ENCODE measurements at regions not wholly inside any gene's neighbourhood (a gene's known extent, or its start where the extent isn't known, plus 50 kb on each side); places are given as distances from the start of the nearest gene placed in this dataset.

GRCh38 chr12:113575386-113575785 lies 103.7 kb upstream of the LHX5 start:
- TF ChIP-seq ZNF274 (IDR thresholded peaks at IDR 0.05; ENCODE audit: low read length) (no peak), ZNF274 (tag by site-specific recombination; IDR thresholded peaks at IDR 0.05; ENCODE audit: borderline replicate concordance) (no peak), ZNF114 (tag by site-specific recombination; IDR thresholded peaks at IDR 0.05) (no peak), CTCF (tag by site-specific recombination; IDR thresholded peaks at IDR 0.05) (no peak), TSHZ1 (tag by site-specific recombination; IDR thresholded peaks at IDR 0.05; ENCODE audit: borderline replicate concordance) (no peak), ZNF112 (tag by site-specific recombination; IDR thresholded peaks at IDR 0.05) (no peak), PBX3 (CRISPR knock-in tag; IDR thresholded peaks at IDR 0.05) (no peak), ZNF292 (tag by site-specific recombination; IDR thresholded peaks at IDR 0.05; ENCODE audit: borderline replicate concordance, low read depth) (no peak), HOXD13 (CRISPR knock-in tag; IDR thresholded peaks at IDR 0.05; ENCODE audit: borderline replicate concordance) (no peak), ZNF311 (tag by site-specific recombination; IDR thresholded peaks at IDR 0.05; ENCODE audit: borderline replicate concordance) (no peak), AEBP2 (tag by site-specific recombination; IDR thresholded peaks at IDR 0.05; ENCODE audit: borderline replicate concordance) (no peak), ZNF350 (tag by site-specific recombination; IDR thresholded peaks at IDR 0.05) (no peak), YY1 (tag by site-specific recombination; IDR thresholded peaks at IDR 0.05) (no peak), TCF7L2 (IDR thresholded peaks at IDR 0.05; ENCODE audit: borderline replicate concordance, low read depth, low read length) (no peak), ZSCAN5A (tag by site-specific recombination; IDR thresholded peaks at IDR 0.05) (no peak)

Data from HEK293 (cell line).